Trophoblast cell (in vitro differentiated cells and primary cell): ENCODE measurements at regions not wholly inside any gene's neighbourhood (a gene's known extent, or its start where the extent isn't known, plus 50 kb on each side); places are given as distances from the start of the nearest gene placed in this dataset.

Experiments
- DNase-seq, 2 donors: peaks; one replicate each; pipeline ENCODE4 v3.0.0-alpha.2; 2016
- H2AFZ ChIP-seq: 2 replicates; pipeline ENCODE4 v1.6.1; 2013; ENCODE audit warnings: low read length, moderate library complexity, mild to moderate bottlenecking; ENCODE audit not compliant: insufficient read depth, poor library complexity
- H2AK5ac ChIP-seq: 2 replicates; pipeline ENCODE4 v1.6.1; 2013; ENCODE audit warnings: mild to moderate bottlenecking, low read length
- H2BK120ac ChIP-seq: 2 replicates; pipeline ENCODE4 v1.6.1; 2013; ENCODE audit warnings: low read length, mild to moderate bottlenecking, moderate library complexity; ENCODE audit not compliant: insufficient read depth, poor library complexity
- H2BK12ac ChIP-seq: 2 replicates; pipeline ENCODE4 v1.6.1; 2013; ENCODE audit warnings: mild to moderate bottlenecking, low read length, moderate library complexity
- H2BK5ac ChIP-seq: 2 replicates; pipeline ENCODE4 v1.6.1; 2013; ENCODE audit warnings: low read length, low read depth, moderate library complexity, mild to moderate bottlenecking; ENCODE audit not compliant: poor library complexity
- H3K14ac ChIP-seq: 2 replicates; pipeline ENCODE4 v1.6.1; 2013; ENCODE audit warnings: mild to moderate bottlenecking, low read length
- H3K18ac ChIP-seq: 2 replicates; pipeline ENCODE4 v1.6.1; 2013; ENCODE audit warnings: mild to moderate bottlenecking, low read length
- H3K23ac ChIP-seq: 2 replicates; pipeline ENCODE4 v1.6.1; 2013; ENCODE audit warnings: low read length
- H3K27ac ChIP-seq: 2 replicates; pipeline ENCODE4 v1.5.1; 2013; ENCODE audit warnings: low read depth, mild to moderate bottlenecking, inconsistent platforms, low read length, moderate library complexity
- H3K27me3 ChIP-seq: 2 replicates; pipeline ENCODE4 v1.6.1; 2013; ENCODE audit warnings: inconsistent platforms, mild to moderate bottlenecking, low read length, moderate library complexity; ENCODE audit not compliant: insufficient read depth
- H3K36me3 ChIP-seq, 2 experiments: 1 replicate in 1 of 2; 2 replicates in 1 of 2; pipeline ENCODE4 v1.6.1; 2013; ENCODE audit warnings: low read length in 2 of 2, mild to moderate bottlenecking in 2 of 2, moderate library complexity in 1 of 2; ENCODE audit not compliant: insufficient read depth in 2 of 2, control insufficient read depth in 1 of 2
- H3K4ac ChIP-seq: 2 replicates; pipeline ENCODE4 v1.6.1; 2013; ENCODE audit warnings: low read depth, mild to moderate bottlenecking, low read length, moderate library complexity
- H3K4me1 ChIP-seq, 2 experiments: 1 replicate in 1 of 2; 2 replicates in 1 of 2; pipeline ENCODE4 v1.6.1; 2013; ENCODE audit warnings: low read length in 2 of 2, mild to moderate bottlenecking in 2 of 2, moderate library complexity in 1 of 2; ENCODE audit not compliant: insufficient read depth in 2 of 2, control insufficient read depth in 1 of 2
- H3K4me2 ChIP-seq: 2 replicates; pipeline ENCODE4 v1.6.1; 2013; ENCODE audit warnings: inconsistent platforms, mild to moderate bottlenecking, low read length, moderate library complexity
- H3K4me3 ChIP-seq: 2 replicates; pipeline ENCODE4 v1.5.1; 2013; ENCODE audit warnings: mild to moderate bottlenecking, low read depth, low read length, inconsistent platforms
- H3K79me1 ChIP-seq: one replicate; pipeline ENCODE4 v1.6.1; 2013; ENCODE audit warnings: low read length
- H3K79me2 ChIP-seq: 2 replicates; pipeline ENCODE4 v1.6.1; 2013; ENCODE audit warnings: low read length, mild to moderate bottlenecking; ENCODE audit not compliant: control insufficient read depth, insufficient read depth, poor library complexity
- H3K9ac ChIP-seq: 2 replicates; pipeline ENCODE4 v1.6.1; 2013; ENCODE audit warnings: mild to moderate bottlenecking, low read length
- H3K9me3 ChIP-seq: 2 replicates; pipeline ENCODE4 v1.6.1; 2013; ENCODE audit warnings: low read depth, mild to moderate bottlenecking, control low read depth, inconsistent platforms, low read length; ENCODE audit not compliant: insufficient read depth
- H4K12ac ChIP-seq: 2 replicates; pipeline ENCODE4 v1.6.1; 2013; ENCODE audit warnings: low read depth, mild to moderate bottlenecking, low read length, moderate library complexity
- H4K8ac ChIP-seq: 2 replicates; pipeline ENCODE4 v1.6.1; 2013; ENCODE audit warnings: low read depth, mild to moderate bottlenecking, low read length, moderate library complexity
- H4K91ac ChIP-seq: one replicate; pipeline ENCODE4 v1.6.1; 2013; ENCODE audit warnings: low read depth, mild to moderate bottlenecking, low read length, moderate library complexity
- WGBS: extraction: QIAGEN DNeasy Blood & Tissue Kit; methylation state at CpG from one replicate; pipeline ENCODE4 v1.1.7; 2013; ENCODE audit warnings: missing lambda C conversion rate; ENCODE audit not compliant: insufficient read length, insufficient coverage; ENCODE audit errors: extremely low coverage; 5-methylcytosine and 5-hydroxymethylcytosine counted together

DNA sequence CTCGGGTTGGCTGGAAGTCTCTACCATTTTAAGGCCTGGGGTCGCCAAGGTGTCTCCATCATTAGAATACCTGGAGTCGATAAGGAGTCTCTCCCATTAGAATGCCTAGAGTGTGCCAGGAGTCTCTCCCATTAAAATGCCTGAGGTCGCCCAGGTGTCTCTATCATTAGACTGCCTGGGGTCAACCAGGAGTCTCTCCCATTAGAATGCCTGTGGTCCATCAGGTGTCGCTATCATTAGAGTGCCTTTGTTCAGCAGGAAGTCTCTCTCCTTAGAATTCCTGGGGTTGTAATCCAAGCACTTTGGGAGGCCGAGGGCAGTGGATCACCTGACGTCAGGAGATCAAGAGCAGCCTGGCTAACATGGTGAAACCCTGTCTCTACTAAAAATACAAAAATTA is 1533.0 kb downstream of the UQCRFS1 start:
- Histone ChIP-seq H3K4me2 (no peak overlapping the region), H3K36me3 (no peaks in the 10 kb centered on the region), H3K79me2 (no peaks in the 10 kb centered on the region), H3K4me3 (no peak overlapping the region), H3K14ac (no peak overlapping the region), H4K91ac (no peak overlapping the region), H3K9ac (no peak overlapping the region), H3K27me3 (no peaks in the 10 kb centered on the region), H2BK120ac (no peak overlapping the region), H3K23ac (no peak overlapping the region), H4K8ac (no peak overlapping the region), H4K12ac (no peak overlapping the region), H3K4me1 (no peaks in the 10 kb centered on the region), H2BK5ac (no peak overlapping the region), H2AFZ (no peak overlapping the region), H3K27ac (no peak overlapping the region), H2AK5ac (no peak overlapping the region), H2BK12ac (no peak overlapping the region), H3K18ac (no peak overlapping the region), H3K79me1 (no peaks in the 10 kb centered on the region), H3K4ac (no peak overlapping the region), H3K9me3 (peaks cover 13% of the 10 kb centered on the region)
- no CpG with 5 or more reads among the region's 7 CpGs for WGBS
- no peak for DNase-seq

DNA sequence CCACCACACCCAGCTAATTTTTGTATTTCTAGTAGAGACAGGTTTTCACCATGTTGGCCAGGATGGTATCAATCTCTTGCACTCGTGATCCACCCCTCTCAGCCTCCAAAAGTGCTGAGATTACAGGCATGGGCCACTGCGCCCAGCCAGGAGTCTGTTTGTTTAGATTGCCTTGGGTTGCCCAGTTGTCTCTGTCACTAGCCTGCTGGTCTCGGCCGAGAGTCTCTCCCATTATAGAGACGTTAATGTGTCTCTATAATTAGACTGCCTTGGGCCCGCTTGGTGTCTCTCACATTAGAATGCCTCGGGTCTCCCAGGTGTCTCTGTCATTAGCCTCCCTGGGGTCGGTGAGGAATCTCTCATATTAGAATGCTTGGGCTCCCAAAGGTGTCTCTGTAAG is 1533.6 kb downstream of the UQCRFS1 start:
- Histone ChIP-seq H3K4me2 (no peak overlapping the region), H2BK12ac (no peak overlapping the region), H3K27ac (no peak overlapping the region), H4K8ac (no peak overlapping the region), H2AFZ (no peak overlapping the region), H3K23ac (no peak overlapping the region), H3K4ac (no peak overlapping the region), H3K9ac (no peak overlapping the region), H3K4me1 (no peaks in the 10 kb centered on the region), H4K12ac (no peak overlapping the region), H3K9me3 (peaks cover 13% of the 10 kb centered on the region), H3K18ac (no peak overlapping the region), H3K36me3 (no peaks in the 10 kb centered on the region), H2BK5ac (no peak overlapping the region), H4K91ac (no peak overlapping the region), H2AK5ac (no peak overlapping the region), H3K79me2 (no peaks in the 10 kb centered on the region), H3K14ac (no peak overlapping the region), H3K4me3 (no peak overlapping the region), H3K27me3 (no peaks in the 10 kb centered on the region), H3K79me1 (no peaks in the 10 kb centered on the region), H2BK120ac (no peak overlapping the region)
- WGBS: no CpG with 5 or more reads among the region's 8 CpGs
- DNase-seq: no peak

- Histone ChIP-seq H3K4me1 (no peaks in the 10 kb centered on the region), H2BK12ac (no peak overlapping the region)
These were observed 1536.1 kb downstream of the UQCRFS1 start for GRCh38 chr19:27676877-27677276.

GRCh38 chr19:27676334-27676733 is 1536.6 kb downstream of the UQCRFS1 start:
- H3K36me3 ChIP-seq: no peaks in the 10 kb centered on the region
- H3K18ac ChIP-seq: no peak overlapping the region
- no peak overlapping the region for H3K4me3 ChIP-seq
- H2BK5ac ChIP-seq: no peak overlapping the region
- no peak overlapping the region for H4K91ac ChIP-seq
- H2BK12ac ChIP-seq: no peak overlapping the region
- H3K23ac ChIP-seq: no peak overlapping the region
- no peak overlapping the region for H3K14ac ChIP-seq
- no CpG with 5 or more reads among the region's 3 CpGs for WGBS
- H2AFZ ChIP-seq: no peak overlapping the region
- H3K79me2 ChIP-seq: no peaks in the 10 kb centered on the region
- DNase-seq: no peak
- no peak overlapping the region for H2AK5ac ChIP-seq
- H3K27ac ChIP-seq: no peak overlapping the region
- H3K27me3 ChIP-seq: no peaks in the 10 kb centered on the region
- no peak overlapping the region for H3K4me2 ChIP-seq
- no peaks in the 10 kb centered on the region for H3K4me1 ChIP-seq
- no peak overlapping the region for H4K12ac ChIP-seq
- peaks cover 18% of the 10 kb centered on the region for H3K9me3 ChIP-seq
- no peak overlapping the region for H3K4ac ChIP-seq
- no peaks in the 10 kb centered on the region for H3K79me1 ChIP-seq
- H3K9ac ChIP-seq: no peak overlapping the region
- no peak overlapping the region for H4K8ac ChIP-seq
- no peak overlapping the region for H2BK120ac ChIP-seq

More at GRCh38 chr19:27676877-27677276, 1536.1 kb downstream of the UQCRFS1 start:
- Histone ChIP-seq H4K8ac (no peak overlapping the region), H4K91ac (no peak overlapping the region), H2BK5ac (no peak overlapping the region), H3K4me2 (no peak overlapping the region), H3K14ac (no peak overlapping the region), H2AK5ac (no peak overlapping the region), H3K4me3 (no peak overlapping the region), H3K27me3 (no peaks in the 10 kb centered on the region), H3K18ac (no peak overlapping the region), H3K4ac (no peak overlapping the region), H3K79me1 (no peaks in the 10 kb centered on the region), H2AFZ (no peak overlapping the region), H2BK120ac (no peak overlapping the region), H4K12ac (no peak overlapping the region), H3K9me3 (peaks cover 18% of the 10 kb centered on the region), H3K23ac (no peak overlapping the region), H3K79me2 (no peaks in the 10 kb centered on the region), H3K27ac (no peak overlapping the region), H3K36me3 (no peaks in the 10 kb centered on the region), H3K9ac (no peak overlapping the region)
- no peak for DNase-seq
- WGBS: no CpG with 5 or more reads among the region's 6 CpGs
